ENCODE measurements at regions not wholly inside any gene's neighbourhood (a gene's known extent, or its start where the extent isn't known, plus 50 kb on each side); places are given as distances from the start of the nearest gene placed in this dataset.

DNA sequence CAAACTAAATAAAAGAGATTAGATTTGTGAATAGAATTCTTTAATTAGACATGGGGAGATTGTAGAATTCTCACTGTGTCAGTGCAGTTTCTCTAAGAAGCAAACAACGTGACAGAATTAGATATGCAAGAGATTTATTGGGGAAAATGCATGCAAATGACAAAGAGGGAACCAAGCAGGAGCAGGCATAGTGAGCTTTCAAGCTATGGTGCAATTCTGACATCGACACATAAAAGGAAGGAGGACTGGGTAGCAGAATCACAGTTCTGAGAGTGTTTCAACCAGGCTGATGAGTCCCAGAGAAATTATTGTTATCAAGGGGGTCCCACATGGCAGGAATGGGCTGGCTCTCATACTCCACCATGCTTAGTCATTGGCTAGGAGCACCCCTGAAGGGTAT is 338.4 kb downstream of the FIGN start:
- no peak for TF ChIP-seq EZH2phosphoT487 (IDR thresholded peaks at IDR 0.05; ENCODE audit: borderline replicate concordance)
- TF ChIP-seq, protein P1, sequence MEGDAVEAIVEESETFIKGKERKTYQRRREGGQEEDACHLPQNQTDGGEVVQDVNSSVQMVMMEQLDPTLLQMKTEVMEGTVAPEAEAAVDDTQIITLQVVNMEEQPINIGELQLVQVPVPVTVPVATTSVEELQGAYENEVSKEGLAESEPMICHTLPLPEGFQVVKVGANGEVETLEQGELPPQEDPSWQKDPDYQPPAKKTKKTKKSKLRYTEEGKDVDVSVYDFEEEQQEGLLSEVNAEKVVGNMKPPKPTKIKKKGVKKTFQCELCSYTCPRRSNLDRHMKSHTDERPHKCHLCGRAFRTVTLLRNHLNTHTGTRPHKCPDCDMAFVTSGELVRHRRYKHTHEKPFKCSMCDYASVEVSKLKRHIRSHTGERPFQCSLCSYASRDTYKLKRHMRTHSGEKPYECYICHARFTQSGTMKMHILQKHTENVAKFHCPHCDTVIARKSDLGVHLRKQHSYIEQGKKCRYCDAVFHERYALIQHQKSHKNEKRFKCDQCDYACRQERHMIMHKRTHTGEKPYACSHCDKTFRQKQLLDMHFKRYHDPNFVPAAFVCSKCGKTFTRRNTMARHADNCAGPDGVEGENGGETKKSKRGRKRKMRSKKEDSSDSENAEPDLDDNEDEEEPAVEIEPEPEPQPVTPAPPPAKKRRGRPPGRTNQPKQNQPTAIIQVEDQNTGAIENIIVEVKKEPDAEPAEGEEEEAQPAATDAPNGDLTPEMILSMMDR (conservative IDR thresholded peaks at IDR 0.05; ENCODE audit: low read length): no peak
- H3K4me1 ChIP-seq (ENCODE audit: insufficient read depth, low read length, poor library complexity, severe bottlenecking): no peaks in the 10 kb centered on the region
- no peak overlapping the region for H3K9ac ChIP-seq (ENCODE audit: low read depth, low read length, poor library complexity, severe bottlenecking)
- no peaks in the 10 kb centered on the region for H4K20me1 ChIP-seq (ENCODE audit: insufficient read depth, low read length, poor library complexity, severe bottlenecking)
- no peaks in the 10 kb centered on the region for H3K79me2 ChIP-seq (ENCODE audit: insufficient read depth, low read length)
- H3K9me3 ChIP-seq (ENCODE audit: insufficient read depth, low read depth, low read length): no peaks in the 10 kb centered on the region
- no peak overlapping the region for H3K4me2 ChIP-seq (ENCODE audit: low read depth, low read length, poor library complexity, severe bottlenecking)
- no peaks in the 10 kb centered on the region for H3F3A ChIP-seq (ENCODE audit: low read depth)
- no peak overlapping the region for H2AFZ ChIP-seq (ENCODE audit: low read length)
- H3K27me3 ChIP-seq (ENCODE audit: insufficient read depth, low read length, poor library complexity, severe bottlenecking): no peaks in the 10 kb centered on the region
- H3K36me3 ChIP-seq (ENCODE audit: insufficient read depth, low read length): no peaks in the 10 kb centered on the region
- no peaks in the 10 kb centered on the region for H3K9me2 ChIP-seq (replicated peaks; ENCODE audit: low read depth, low read length)
- H3K4me3 ChIP-seq (ENCODE audit: low read length, poor library complexity, severe bottlenecking): no peak overlapping the region

DNA sequence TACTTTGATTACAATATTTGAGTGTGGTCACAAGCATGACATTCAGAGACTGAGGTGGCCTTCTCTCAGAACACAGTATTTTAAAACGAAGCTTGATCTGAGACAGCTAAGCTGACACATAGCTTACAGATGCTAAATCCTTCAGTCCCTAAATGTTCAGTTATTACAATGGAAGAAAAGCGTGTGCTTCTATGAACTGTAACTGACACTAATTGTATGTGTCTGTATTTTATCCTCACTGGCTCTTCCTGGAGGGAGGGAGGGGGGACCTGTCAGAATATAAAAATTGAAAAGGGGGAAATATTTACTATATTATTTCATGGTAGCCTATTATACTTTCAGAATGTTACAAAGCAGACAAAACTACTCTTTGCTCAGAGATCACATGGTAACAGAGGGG is 340.2 kb downstream of the FIGN start:
- Histone ChIP-seq H3K27me3 (ENCODE audit: insufficient read depth, low read length, poor library complexity, severe bottlenecking) (no peaks in the 10 kb centered on the region), H2AFZ (ENCODE audit: low read length) (no peak overlapping the region), H4K20me1 (ENCODE audit: insufficient read depth, low read length, poor library complexity, severe bottlenecking) (no peaks in the 10 kb centered on the region), H3K9me3 (ENCODE audit: insufficient read depth, low read depth, low read length) (no peaks in the 10 kb centered on the region), H3F3A (ENCODE audit: low read depth) (no peaks in the 10 kb centered on the region), H3K9ac (ENCODE audit: low read depth, low read length, poor library complexity, severe bottlenecking) (no peak overlapping the region), H3K4me3 (ENCODE audit: low read length, poor library complexity, severe bottlenecking) (no peak overlapping the region), H3K4me2 (ENCODE audit: low read depth, low read length, poor library complexity, severe bottlenecking) (no peak overlapping the region), H3K9me2 (replicated peaks; ENCODE audit: low read depth, low read length) (no peaks in the 10 kb centered on the region), H3K36me3 (ENCODE audit: insufficient read depth, low read length) (no peaks in the 10 kb centered on the region), H3K4me1 (ENCODE audit: insufficient read depth, low read length, poor library complexity, severe bottlenecking) (no peaks in the 10 kb centered on the region), H3K79me2 (ENCODE audit: insufficient read depth, low read length) (no peaks in the 10 kb centered on the region)
- TF ChIP-seq, protein P1 (conservative IDR thresholded peaks at IDR 0.05; ENCODE audit: low read length): no peak
- no peak for TF ChIP-seq EZH2phosphoT487 (IDR thresholded peaks at IDR 0.05; ENCODE audit: borderline replicate concordance)

DNA sequence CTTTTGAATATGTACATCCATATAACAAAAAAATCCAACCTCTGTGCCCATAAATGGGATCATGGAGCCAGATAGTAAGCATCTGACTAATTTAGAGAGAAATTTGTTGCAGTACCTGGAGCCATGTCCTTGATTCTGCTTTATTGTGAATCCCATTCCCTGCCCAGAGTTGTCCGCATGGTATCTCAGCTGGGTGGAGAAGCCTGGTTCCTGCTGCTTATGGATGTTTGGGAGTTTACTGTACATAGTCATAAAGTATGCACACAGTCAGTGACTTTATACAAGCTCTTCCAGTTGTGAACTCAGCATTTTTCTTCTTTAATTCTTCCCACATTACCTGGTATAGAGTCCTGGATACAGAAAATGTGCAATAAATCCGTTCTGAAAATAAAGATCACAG is 346.0 kb downstream of the FIGN start:
- no peak overlapping the region for H2AFZ ChIP-seq (ENCODE audit: low read length)
- no peak overlapping the region for H3K4me2 ChIP-seq (ENCODE audit: low read depth, low read length, poor library complexity, severe bottlenecking)
- TF ChIP-seq, protein P1 (conservative IDR thresholded peaks at IDR 0.05; ENCODE audit: low read length): no peak
- no peak for TF ChIP-seq EZH2phosphoT487 (IDR thresholded peaks at IDR 0.05; ENCODE audit: borderline replicate concordance)
- H3K36me3 ChIP-seq (ENCODE audit: insufficient read depth, low read length): no peaks in the 10 kb centered on the region
- H3F3A ChIP-seq (ENCODE audit: low read depth): no peaks in the 10 kb centered on the region
- H3K4me3 ChIP-seq (ENCODE audit: low read length, poor library complexity, severe bottlenecking): no peak overlapping the region
- no peaks in the 10 kb centered on the region for H4K20me1 ChIP-seq (ENCODE audit: insufficient read depth, low read length, poor library complexity, severe bottlenecking)
- no peaks in the 10 kb centered on the region for H3K4me1 ChIP-seq (ENCODE audit: insufficient read depth, low read length, poor library complexity, severe bottlenecking)
- H3K9me3 ChIP-seq (ENCODE audit: insufficient read depth, low read depth, low read length): no peaks in the 10 kb centered on the region
- no peak overlapping the region for H3K9ac ChIP-seq (ENCODE audit: low read depth, low read length, poor library complexity, severe bottlenecking)
- H3K9me2 ChIP-seq (replicated peaks; ENCODE audit: low read depth, low read length): no peaks in the 10 kb centered on the region
- no peaks in the 10 kb centered on the region for H3K27me3 ChIP-seq (ENCODE audit: insufficient read depth, low read length, poor library complexity, severe bottlenecking)
- no peaks in the 10 kb centered on the region for H3K79me2 ChIP-seq (ENCODE audit: insufficient read depth, low read length)
